ENCODE measurements at regions not wholly inside any gene's neighbourhood (a gene's known extent, or its start where the extent isn't known, plus 50 kb on each side); places are given as distances from the start of the nearest gene placed in this dataset.

- TF ChIP-seq POLR2AphosphoS5 (IDR thresholded peaks at IDR 0.05) (no peak), CTCF (IDR thresholded peaks at IDR 0.05) (no peak), POLR2A (IDR thresholded peaks at IDR 0.05) (no peak)
Observed at GRCh38 chr6:112695001-112695400, 347.9 kb downstream of the RFPL4B start.
